ENCODE measurements at regions not wholly inside any gene's neighbourhood (a gene's known extent, or its start where the extent isn't known, plus 50 kb on each side); places are given as distances from the start of the nearest gene placed in this dataset.

- DNase-seq, result no peak
Observed at GRCh38 chr13:106028911-106029310, 506.6 kb downstream of the EFNB2 start.

- DNase-seq, result no peak
Observed at GRCh38 chr13:106011600-106011999, 523.9 kb downstream of the EFNB2 start.

GRCh38 chr13:106010836-106011235 lies 524.6 kb downstream of the EFNB2 start:
- DNase-seq, result no peak

- no peak for DNase-seq
Observed at GRCh38 chr13:106008540-106008939, 526.9 kb downstream of the EFNB2 start.

- no peak for DNase-seq
Observed at GRCh38 chr13:106007156-106007555, 528.3 kb downstream of the EFNB2 start.

- no peak for DNase-seq
Observed at GRCh38 chr13:106003651-106004050, 531.8 kb downstream of the EFNB2 start.

GRCh38 chr13:106001443-106001842 lies 534.0 kb downstream of the EFNB2 start:
- DNase-seq, result no peak

GRCh38 chr13:105997581-105998550 lies 537.6 kb downstream of the EFNB2 start:
- no peak for DNase-seq

GRCh38 chr13:105996391-105997025 lies 539.0 kb downstream of the EFNB2 start:
- no peak for DNase-seq

- no peak for DNase-seq
Observed at GRCh38 chr13:105994340-105994739, 541.1 kb downstream of the EFNB2 start.

- no peak for DNase-seq
Observed at GRCh38 chr13:105991622-105992277, 543.7 kb downstream of the EFNB2 start.

GRCh38 chr13:105991131-105991530 lies 544.3 kb downstream of the EFNB2 start:
- DNase-seq, result no peak

GRCh38 chr13:105990256-105990958 lies 545.1 kb downstream of the EFNB2 start:
- no peak for DNase-seq

GRCh38 chr13:105984646-105985045 lies 550.8 kb downstream of the EFNB2 start:
- DNase-seq, result no peak

GRCh38 chr13:105984236-105984635 lies 551.2 kb downstream of the EFNB2 start:
- DNase-seq, result no peak

GRCh38 chr13:105982219-105982930 lies 553.1 kb downstream of the EFNB2 start:
- DNase-seq, result no peak

- no peak for DNase-seq
Observed at GRCh38 chr13:105979131-105980011, 556.1 kb downstream of the EFNB2 start.

- DNase-seq, result no peak
Observed at GRCh38 chr13:105974380-105974779, 561.1 kb downstream of the EFNB2 start.

- no peak for DNase-seq
Observed at GRCh38 chr13:105972811-105973590, 562.5 kb downstream of the EFNB2 start.

GRCh38 chr13:105972306-105972721 lies 563.1 kb downstream of the EFNB2 start:
- no peak for DNase-seq
